ENCODE measurements at regions not wholly inside any gene's neighbourhood (a gene's known extent, or its start where the extent isn't known, plus 50 kb on each side); places are given as distances from the start of the nearest gene placed in this dataset.

GRCh38 chr16:6192532-6192931 is 1094.9 kb upstream of the EEF2KMT start:
- FAIRE-seq (no peak), DNase-seq (ENCODE audit: insufficient read length, low spot score) (no peak)
- no peak for TF ChIP-seq CTCF (IDR thresholded peaks at IDR 0.05; ENCODE audit: insufficient read depth, missing control alignments)

GRCh38 chr16:6190776-6191175 is 1093.2 kb upstream of the EEF2KMT start:
- FAIRE-seq = no peak
- DNase-seq (ENCODE audit: insufficient read length, low spot score) = no peak
- TF ChIP-seq CTCF (IDR thresholded peaks at IDR 0.05; ENCODE audit: insufficient read depth, missing control alignments) = no peak

GRCh38 chr16:6189216-6189615 is 1091.6 kb upstream of the EEF2KMT start:
- no peak for FAIRE-seq
- no peak for TF ChIP-seq CTCF (IDR thresholded peaks at IDR 0.05; ENCODE audit: insufficient read depth, missing control alignments)
- DNase-seq (ENCODE audit: insufficient read length, low spot score) = no peak

GRCh38 chr16:6177616-6178180 is 1080.1 kb upstream of the EEF2KMT start:
- DNase-seq (ENCODE audit: insufficient read length, low spot score) (no peak), FAIRE-seq (no peak)
- no peak for TF ChIP-seq CTCF (IDR thresholded peaks at IDR 0.05; ENCODE audit: insufficient read depth, missing control alignments)

- FAIRE-seq = no peak
- TF ChIP-seq CTCF (IDR thresholded peaks at IDR 0.05; ENCODE audit: insufficient read depth, missing control alignments) = no peak
- no peak for DNase-seq (ENCODE audit: insufficient read length, low spot score)
Measured at GRCh38 chr16:6170022-6170421, 1072.4 kb upstream of the EEF2KMT start.

GRCh38 chr16:6165330-6165979 is 1067.9 kb upstream of the EEF2KMT start:
- FAIRE-seq (no peak), DNase-seq (ENCODE audit: insufficient read length, low spot score) (no peak)
- TF ChIP-seq CTCF (IDR thresholded peaks at IDR 0.05; ENCODE audit: insufficient read depth, missing control alignments) = peak; percentile 21

- FAIRE-seq (no peak), DNase-seq (ENCODE audit: insufficient read length, low spot score) (no peak)
- TF ChIP-seq CTCF (IDR thresholded peaks at IDR 0.05; ENCODE audit: insufficient read depth, missing control alignments) = no peak
Measured at GRCh38 chr16:6160871-6161270, 1063.3 kb upstream of the EEF2KMT start.
